ENCODE measurements at regions not wholly inside any gene's neighbourhood (a gene's known extent, or its start where the extent isn't known, plus 50 kb on each side); places are given as distances from the start of the nearest gene placed in this dataset.

DNA sequence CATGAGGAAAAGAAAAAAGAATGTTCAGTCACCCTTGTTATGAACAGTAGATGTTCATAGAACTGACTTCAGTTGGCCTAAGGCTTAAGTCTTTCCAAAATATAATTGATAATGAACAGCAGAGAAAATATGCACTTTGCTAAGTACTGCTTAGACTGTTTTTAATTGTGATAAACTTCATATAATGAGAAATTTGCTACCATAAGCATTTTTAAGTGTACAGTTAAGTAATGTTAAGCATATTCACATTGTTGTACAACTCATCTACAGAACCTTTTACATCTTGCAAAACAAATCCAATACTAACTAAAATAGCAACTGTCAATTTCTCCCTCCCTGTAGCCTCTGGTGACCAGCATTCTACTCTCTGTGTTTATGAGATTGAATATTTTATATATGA, 792.2 kb upstream of the LCORL start:
- intact Hi-C loops (cut with DNase I; ENCODE audit: low total_unique reads) = no loop called here
- H3K4me3 ChIP-seq = no peak overlapping the region

DNA sequence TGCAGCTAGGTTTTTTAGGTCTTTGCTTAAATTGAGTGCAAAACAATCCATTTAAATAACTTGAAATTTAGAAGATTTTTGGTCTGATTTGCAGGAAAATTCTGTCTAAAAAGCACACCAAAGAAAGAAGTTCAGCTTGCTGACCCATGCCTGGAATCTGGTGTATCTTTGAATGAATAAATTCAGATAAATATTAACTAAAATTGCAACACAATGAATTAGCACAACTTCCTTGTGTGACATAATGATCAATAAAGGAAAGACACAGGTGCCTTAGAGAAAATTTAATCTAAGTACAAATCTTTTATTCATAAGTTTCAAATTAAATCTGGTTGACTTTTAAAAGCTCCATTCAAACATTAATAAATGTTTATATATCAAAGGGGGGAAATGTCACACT, 791.5 kb upstream of the LCORL start:
- DNase-seq = no peak
- Histone ChIP-seq H3K9me3 (peaks cover 0 to 4% (median 0%) of the 10 kb centered on the region in 8 donors), H3K4me1 (no peaks in the 10 kb centered on the region), H3K4me3 (no peak overlapping the region), H3K36me3 (no peaks in the 10 kb centered on the region), H3K27ac (no peak overlapping the region), H3K27me3 (replicated peaks in 1 of 7) (no peaks in the 10 kb centered on the region)
- intact Hi-C loops (cut with DNase I; ENCODE audit: low total_unique reads) = no loop called here
- TF ChIP-seq POLR2A (IDR thresholded peaks at IDR 0.05) = no peak
- TF ChIP-seq POLR2AphosphoS5 (IDR thresholded peaks at IDR 0.05) = no peak
- TF ChIP-seq, protein P1, sequence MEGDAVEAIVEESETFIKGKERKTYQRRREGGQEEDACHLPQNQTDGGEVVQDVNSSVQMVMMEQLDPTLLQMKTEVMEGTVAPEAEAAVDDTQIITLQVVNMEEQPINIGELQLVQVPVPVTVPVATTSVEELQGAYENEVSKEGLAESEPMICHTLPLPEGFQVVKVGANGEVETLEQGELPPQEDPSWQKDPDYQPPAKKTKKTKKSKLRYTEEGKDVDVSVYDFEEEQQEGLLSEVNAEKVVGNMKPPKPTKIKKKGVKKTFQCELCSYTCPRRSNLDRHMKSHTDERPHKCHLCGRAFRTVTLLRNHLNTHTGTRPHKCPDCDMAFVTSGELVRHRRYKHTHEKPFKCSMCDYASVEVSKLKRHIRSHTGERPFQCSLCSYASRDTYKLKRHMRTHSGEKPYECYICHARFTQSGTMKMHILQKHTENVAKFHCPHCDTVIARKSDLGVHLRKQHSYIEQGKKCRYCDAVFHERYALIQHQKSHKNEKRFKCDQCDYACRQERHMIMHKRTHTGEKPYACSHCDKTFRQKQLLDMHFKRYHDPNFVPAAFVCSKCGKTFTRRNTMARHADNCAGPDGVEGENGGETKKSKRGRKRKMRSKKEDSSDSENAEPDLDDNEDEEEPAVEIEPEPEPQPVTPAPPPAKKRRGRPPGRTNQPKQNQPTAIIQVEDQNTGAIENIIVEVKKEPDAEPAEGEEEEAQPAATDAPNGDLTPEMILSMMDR (IDR thresholded peaks at IDR 0.05 in 8 of 11, conservative IDR thresholded peaks at IDR 0.05 in 3 of 11) = no peak

More for the DNA sequence above, 792.2 kb upstream of the LCORL start:
- H3K27ac ChIP-seq = no peak overlapping the region
- no peak for DNase-seq
- H3K36me3 ChIP-seq = no peaks in the 10 kb centered on the region
- no peaks in the 10 kb centered on the region for H3K27me3 ChIP-seq (replicated peaks in 1 of 7)
- no peaks in the 10 kb centered on the region for H3K4me1 ChIP-seq
- peaks cover 0 to 3% (median 0%) of the 10 kb centered on the region in 8 donors for H3K9me3 ChIP-seq
- TF ChIP-seq, protein P1 (IDR thresholded peaks at IDR 0.05 in 8 of 11, conservative IDR thresholded peaks at IDR 0.05 in 3 of 11) = no peak
- no peak for TF ChIP-seq POLR2A (IDR thresholded peaks at IDR 0.05)
- no peak for TF ChIP-seq POLR2AphosphoS5 (IDR thresholded peaks at IDR 0.05)

GRCh38 chr4:18803781-18804180, 782.2 kb upstream of the LCORL start:
- intact Hi-C loops (cut with DNase I; ENCODE audit: low total_unique reads) = no loop called here
- TF ChIP-seq POLR2A (IDR thresholded peaks at IDR 0.05) = no peak
- no peak for TF ChIP-seq POLR2AphosphoS5 (IDR thresholded peaks at IDR 0.05)
- TF ChIP-seq, protein P1 (IDR thresholded peaks at IDR 0.05 in 8 of 11, conservative IDR thresholded peaks at IDR 0.05 in 3 of 11) = no peak
- Histone ChIP-seq H3K4me1 (no peaks in the 10 kb centered on the region), H3K9me3 (peaks cover 0 to 6% (median 0%) of the 10 kb centered on the region in 8 donors), H3K4me3 (no peak overlapping the region), H3K36me3 (no peaks in the 10 kb centered on the region), H3K27ac (no peak overlapping the region), H3K27me3 (replicated peaks in 1 of 7) (no peaks in the 10 kb centered on the region)
- no peak for DNase-seq

DNA sequence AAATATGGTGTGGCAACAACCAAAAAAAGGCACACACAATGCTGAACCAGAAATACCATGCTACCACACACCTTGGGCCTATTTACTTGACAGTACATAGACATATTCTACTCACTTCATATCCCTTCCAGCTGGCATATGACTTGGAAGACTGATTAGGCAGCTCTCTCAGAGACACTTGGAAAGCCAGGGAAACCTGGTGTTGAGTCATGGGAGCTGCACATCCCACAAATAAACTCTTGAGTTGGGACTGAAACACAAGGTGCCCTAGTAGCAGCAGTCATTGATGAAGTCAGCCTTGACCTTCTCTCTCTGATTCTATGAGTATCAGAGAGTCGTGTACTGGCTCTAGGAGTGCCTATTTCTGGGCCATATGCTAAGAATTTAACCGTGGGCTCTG, 776.6 kb upstream of the LCORL start:
- H3K27ac ChIP-seq = no peak overlapping the region
- TF ChIP-seq, protein P1 (IDR thresholded peaks at IDR 0.05 in 8 of 11, conservative IDR thresholded peaks at IDR 0.05 in 3 of 11) = no peak
- no peak for TF ChIP-seq POLR2A (IDR thresholded peaks at IDR 0.05)
- TF ChIP-seq POLR2AphosphoS5 (IDR thresholded peaks at IDR 0.05) = no peak
- no peaks in the 10 kb centered on the region for H3K9me3 ChIP-seq
- intact Hi-C loops (cut with DNase I; ENCODE audit: low total_unique reads) = no loop called here
- H3K4me1 ChIP-seq = no peaks in the 10 kb centered on the region
- no peak overlapping the region for H3K4me3 ChIP-seq
- H3K36me3 ChIP-seq = no peaks in the 10 kb centered on the region
- H3K27me3 ChIP-seq (replicated peaks in 1 of 7) = no peaks in the 10 kb centered on the region
- WGBS, 5 donors = 61 to 81% (median 62%) methylated on average over 2 of the region's 2 CpGs
- DNase-seq = no peak
